Loucy (cell line): ENCODE measurements at regions not wholly inside any gene's neighbourhood (a gene's known extent, or its start where the extent isn't known, plus 50 kb on each side); places are given as distances from the start of the nearest gene placed in this dataset.

Experiments
- H2AFZ ChIP-seq: fragments of 200-600 bp; sonication (generic); 2 replicates; pipeline ENCODE4 v1.6.0; 2016; ENCODE audit warnings: antibody characterized with exemption, mild to moderate bottlenecking, low read length, moderate library complexity
- H3F3A ChIP-seq: fragments of 200-600 bp; 2 replicates; pipeline ENCODE4 v1.6.0; 2016; ENCODE audit warnings: antibody characterized with exemption, low read depth, mild to moderate bottlenecking
- H3K27me3 ChIP-seq: fragments of 200-600 bp; sonication (generic); 2 replicates; pipeline ENCODE4 v1.6.1; 2014; ENCODE audit warnings: low read length, mild to moderate bottlenecking; ENCODE audit not compliant: insufficient read depth, poor library complexity, severe bottlenecking
- H3K36me3 ChIP-seq: fragments of 200-600 bp; sonication (generic); 2 replicates; pipeline ENCODE4 v1.6.1; 2016; ENCODE audit warnings: low read length; ENCODE audit not compliant: insufficient read depth
- H3K4me1 ChIP-seq: fragments of 200-600 bp; sonication (generic); 2 replicates; pipeline ENCODE4 v1.5.1; 2014; ENCODE audit warnings: low read length, mild to moderate bottlenecking; ENCODE audit not compliant: insufficient read depth, poor library complexity, severe bottlenecking
- H3K4me2 ChIP-seq: fragments of 200-600 bp; sonication (generic); 2 replicates; pipeline ENCODE4 v1.6.0; 2014; ENCODE audit warnings: antibody characterized with exemption, low read length, low read depth, mild to moderate bottlenecking; ENCODE audit not compliant: poor library complexity, severe bottlenecking
- H3K4me3 ChIP-seq: fragments of 200-600 bp; sonication (generic); 2 replicates; pipeline ENCODE4 v1.5.1; 2014; ENCODE audit warnings: low read length, mild to moderate bottlenecking, mixed read lengths; ENCODE audit not compliant: poor library complexity, severe bottlenecking
- H3K79me2 ChIP-seq: fragments of 200-600 bp; sonication (generic); 2 replicates; pipeline ENCODE4 v1.6.1; 2014; ENCODE audit warnings: low read length; ENCODE audit not compliant: insufficient read depth
- H3K9ac ChIP-seq: fragments of 200-600 bp; sonication (generic); 2 replicates; pipeline ENCODE4 v1.6.0; 2014; ENCODE audit warnings: mild to moderate bottlenecking, low read depth, low read length, moderate library complexity; ENCODE audit not compliant: poor library complexity, severe bottlenecking
- H3K9me2 ChIP-seq: fragments of 200-600 bp; sonication (generic); replicated peaks from 2 replicates; pipeline ENCODE4 v1.6.1; 2016; ENCODE audit warnings: low read depth, low read length, mixed read lengths
- H3K9me3 ChIP-seq: fragments of 200-600 bp; sonication (generic); 2 replicates; pipeline ENCODE4 v1.6.1; 2014; ENCODE audit warnings: mild to moderate bottlenecking, antibody characterized with exemption, low read length, low read depth; ENCODE audit not compliant: insufficient read depth
- H4K20me1 ChIP-seq: fragments of 200-600 bp; sonication (generic); 2 replicates; pipeline ENCODE4 v1.6.0; 2014; ENCODE audit warnings: antibody characterized with exemption, low read length, mild to moderate bottlenecking; ENCODE audit not compliant: insufficient read depth, poor library complexity, severe bottlenecking
- EZH2phosphoT487 ChIP-seq: fragments of 200-600 bp; IDR thresholded peaks from 2 replicates; pipeline ENCODE4 v1.6.1; 2018; ENCODE audit warnings: antibody characterized with exemption, mild to moderate bottlenecking, moderate library complexity, borderline replicate concordance
- TF ChIP-seq, protein P1 (sequence below): fragments of 200-600 bp; sonication (generic); conservative IDR thresholded peaks from 2 replicates; pipeline ENCODE4 v1.5.1; 2014; ENCODE audit warnings: mild to moderate bottlenecking, antibody characterized with exemption, low read length

- H3K9ac ChIP-seq, result no peak overlapping the region
- no peaks in the 10 kb centered on the region for H3K9me3 ChIP-seq
- H3K4me2 ChIP-seq, result no peak overlapping the region
- no peaks in the 10 kb centered on the region for H3F3A ChIP-seq
- H3K36me3 ChIP-seq, result no peaks in the 10 kb centered on the region
- H4K20me1 ChIP-seq, result no peaks in the 10 kb centered on the region
- no peaks in the 10 kb centered on the region for H3K79me2 ChIP-seq
- H3K4me1 ChIP-seq, result no peaks in the 10 kb centered on the region
- H3K9me2 ChIP-seq, result no peaks in the 10 kb centered on the region
- H3K4me3 ChIP-seq, result no peak overlapping the region
- no peak overlapping the region for H2AFZ ChIP-seq
- no peak for TF ChIP-seq EZH2phosphoT487
- TF ChIP-seq, protein P1, sequence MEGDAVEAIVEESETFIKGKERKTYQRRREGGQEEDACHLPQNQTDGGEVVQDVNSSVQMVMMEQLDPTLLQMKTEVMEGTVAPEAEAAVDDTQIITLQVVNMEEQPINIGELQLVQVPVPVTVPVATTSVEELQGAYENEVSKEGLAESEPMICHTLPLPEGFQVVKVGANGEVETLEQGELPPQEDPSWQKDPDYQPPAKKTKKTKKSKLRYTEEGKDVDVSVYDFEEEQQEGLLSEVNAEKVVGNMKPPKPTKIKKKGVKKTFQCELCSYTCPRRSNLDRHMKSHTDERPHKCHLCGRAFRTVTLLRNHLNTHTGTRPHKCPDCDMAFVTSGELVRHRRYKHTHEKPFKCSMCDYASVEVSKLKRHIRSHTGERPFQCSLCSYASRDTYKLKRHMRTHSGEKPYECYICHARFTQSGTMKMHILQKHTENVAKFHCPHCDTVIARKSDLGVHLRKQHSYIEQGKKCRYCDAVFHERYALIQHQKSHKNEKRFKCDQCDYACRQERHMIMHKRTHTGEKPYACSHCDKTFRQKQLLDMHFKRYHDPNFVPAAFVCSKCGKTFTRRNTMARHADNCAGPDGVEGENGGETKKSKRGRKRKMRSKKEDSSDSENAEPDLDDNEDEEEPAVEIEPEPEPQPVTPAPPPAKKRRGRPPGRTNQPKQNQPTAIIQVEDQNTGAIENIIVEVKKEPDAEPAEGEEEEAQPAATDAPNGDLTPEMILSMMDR, result no peak
- no peaks in the 10 kb centered on the region for H3K27me3 ChIP-seq
These were observed 261.1 kb downstream of the SAMD5 start for GRCh38 chr6:147769496-147770087.

DNA sequence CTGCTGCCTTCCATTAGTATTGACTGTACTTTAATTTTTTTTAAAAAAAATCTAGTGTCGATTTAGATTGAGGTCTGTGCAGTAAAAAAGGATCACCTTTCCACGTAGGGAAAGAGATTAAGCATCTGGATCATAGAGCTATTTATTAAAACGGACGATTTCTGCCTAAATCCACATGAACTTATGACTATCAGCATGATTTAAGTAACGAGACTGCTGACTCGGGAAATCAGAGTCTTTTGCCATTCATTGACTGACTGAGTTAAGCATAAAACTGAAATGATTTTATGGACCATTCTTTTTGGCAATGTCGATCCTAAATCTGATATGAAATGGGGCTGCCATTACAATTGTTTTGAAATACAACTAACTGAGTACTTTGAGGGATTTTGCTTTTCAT is 261.7 kb downstream of the SAMD5 start:
- Histone ChIP-seq H3K79me2 (no peaks in the 10 kb centered on the region), H3K4me3 (no peak overlapping the region), H2AFZ (no peak overlapping the region), H4K20me1 (no peaks in the 10 kb centered on the region), H3K27me3 (no peaks in the 10 kb centered on the region), H3F3A (no peaks in the 10 kb centered on the region), H3K9me2 (no peaks in the 10 kb centered on the region), H3K9ac (no peak overlapping the region), H3K4me2 (no peak overlapping the region), H3K4me1 (no peaks in the 10 kb centered on the region), H3K9me3 (no peaks in the 10 kb centered on the region), H3K36me3 (no peaks in the 10 kb centered on the region)
- TF ChIP-seq, protein P1, result no peak
- no peak for TF ChIP-seq EZH2phosphoT487

GRCh38 chr6:147772724-147773123 is 264.2 kb downstream of the SAMD5 start:
- no peak for TF ChIP-seq EZH2phosphoT487
- TF ChIP-seq, protein P1, result no peak
- no peaks in the 10 kb centered on the region for H4K20me1 ChIP-seq
- H3K9me3 ChIP-seq, result no peaks in the 10 kb centered on the region
- H3K27me3 ChIP-seq, result no peaks in the 10 kb centered on the region
- H2AFZ ChIP-seq, result no peak overlapping the region
- H3K4me3 ChIP-seq, result no peak overlapping the region
- H3K4me1 ChIP-seq, result no peaks in the 10 kb centered on the region
- H3F3A ChIP-seq, result no peaks in the 10 kb centered on the region
- no peaks in the 10 kb centered on the region for H3K79me2 ChIP-seq
- H3K9me2 ChIP-seq, result no peaks in the 10 kb centered on the region
- no peaks in the 10 kb centered on the region for H3K36me3 ChIP-seq
- H3K9ac ChIP-seq, result no peak overlapping the region
- no peak overlapping the region for H3K4me2 ChIP-seq
